ENCODE measurements at regions not wholly inside any gene's neighbourhood (a gene's known extent, or its start where the extent isn't known, plus 50 kb on each side); places are given as distances from the start of the nearest gene placed in this dataset.
"Not testable (repeated sequence)": the region's sequence is repeated elsewhere in the genome, so short reads cannot be mapped to it uniquely, and the experiment has no call there.

GRCh38 chr12:131288765-131289695 lies 335.3 kb downstream of the ADGRD1 start:
- DNase-seq (ENCODE audit: low spot score) = not testable (repeated sequence)

- not testable (repeated sequence) for DNase-seq (ENCODE audit: low spot score)
These were observed 336.1 kb downstream of the ADGRD1 start for GRCh38 chr12:131289807-131290206.

GRCh38 chr12:131290255-131290959 lies 336.7 kb downstream of the ADGRD1 start:
- DNase-seq (ENCODE audit: low spot score) = no peak

GRCh38 chr12:131293071-131294015 lies 339.6 kb downstream of the ADGRD1 start:
- DNase-seq (ENCODE audit: low spot score) = not testable (repeated sequence)

GRCh38 chr12:131294716-131295115 lies 341.0 kb downstream of the ADGRD1 start:
- not testable (repeated sequence) for DNase-seq (ENCODE audit: low spot score)

- DNase-seq (ENCODE audit: low spot score) = not testable (repeated sequence)
These were observed 341.4 kb downstream of the ADGRD1 start for GRCh38 chr12:131295117-131295516.

- DNase-seq (ENCODE audit: low spot score) = not testable (repeated sequence)
These were observed 341.9 kb downstream of the ADGRD1 start for GRCh38 chr12:131295559-131295958.

GRCh38 chr12:131296136-131296535 lies 342.4 kb downstream of the ADGRD1 start:
- DNase-seq (ENCODE audit: low spot score) = not testable (repeated sequence)

- DNase-seq (ENCODE audit: low spot score) = not testable (repeated sequence)
These were observed 342.9 kb downstream of the ADGRD1 start for GRCh38 chr12:131296651-131297050.

- not testable (repeated sequence) for DNase-seq (ENCODE audit: low spot score)
These were observed 345.0 kb downstream of the ADGRD1 start for GRCh38 chr12:131298526-131299369.

GRCh38 chr12:131299370-131299701 lies 345.6 kb downstream of the ADGRD1 start:
- not testable (repeated sequence) for DNase-seq (ENCODE audit: low spot score)

GRCh38 chr12:131303576-131303975 lies 349.9 kb downstream of the ADGRD1 start:
- DNase-seq (ENCODE audit: low spot score) = not testable (repeated sequence)

GRCh38 chr12:131304642-131305041 lies 350.9 kb downstream of the ADGRD1 start:
- not testable (repeated sequence) for DNase-seq (ENCODE audit: low spot score)

- DNase-seq (ENCODE audit: low spot score) = no peak
These were observed 356.0 kb downstream of the ADGRD1 start for GRCh38 chr12:131309700-131310099.

GRCh38 chr12:131310227-131310969 lies 356.7 kb downstream of the ADGRD1 start:
- not testable (repeated sequence) for DNase-seq (ENCODE audit: low spot score)

- not testable (repeated sequence) for DNase-seq (ENCODE audit: low spot score)
These were observed 357.6 kb downstream of the ADGRD1 start for GRCh38 chr12:131311279-131311722.

- DNase-seq (ENCODE audit: low spot score) = no peak
These were observed 358.1 kb downstream of the ADGRD1 start for GRCh38 chr12:131311764-131312163.

GRCh38 chr12:131312382-131312781 lies 358.7 kb downstream of the ADGRD1 start:
- not testable (repeated sequence) for DNase-seq (ENCODE audit: low spot score)

GRCh38 chr12:131312793-131313545 lies 359.3 kb downstream of the ADGRD1 start:
- no peak for DNase-seq (ENCODE audit: low spot score)

Measured in HuH-7.5 (cell line).